Stimulated activated naive CD8-positive, alpha-beta T cell treated with anti-CD3 and anti-CD28 coated beads, Interleukin-15, Interleukin-2, amounts not matched to agents 100 ng/mL and 50 ng/mL, for 24 hours (primary cell): ENCODE measurements at regions not wholly inside any gene's neighbourhood (a gene's known extent, or its start where the extent isn't known, plus 50 kb on each side); places are given as distances from the start of the nearest gene placed in this dataset.
"Not testable (repeated sequence)": the region's sequence is repeated elsewhere in the genome, so short reads cannot be mapped to it uniquely, and the experiment has no call there.

Experiments
- H3K27ac Mint-ChIP-seq: one replicate; pipeline ENCODE4 v1.8.0; 2021; ENCODE audit warnings: mild to moderate bottlenecking, mixed read lengths
- H3K27me3 Mint-ChIP-seq: one replicate; pipeline ENCODE4 v1.8.0; 2021; ENCODE audit warnings: mixed read lengths
- H3K36me3 Mint-ChIP-seq: one replicate; pipeline ENCODE4 v1.8.0; 2021; ENCODE audit warnings: low read depth, mixed read lengths
- H3K4me1 Mint-ChIP-seq: one replicate; pipeline ENCODE4 v1.8.0; 2021; ENCODE audit warnings: low read depth, mixed read lengths
- H3K4me3 Mint-ChIP-seq: one replicate; pipeline ENCODE4 v1.8.0; 2021; ENCODE audit warnings: mild to moderate bottlenecking, mixed read lengths
- H3K9me3 Mint-ChIP-seq: one replicate; pipeline ENCODE4 v1.8.0; 2021; ENCODE audit warnings: mixed read lengths

GRCh38 chr13:24931450-24932251 is 164.3 kb upstream of the PABPC3 start:
- Mint-ChIP-seq H3K4me3 (no peak overlapping the region), H3K4me1 (no peaks in the 10 kb centered on the region), H3K36me3 (no peaks in the 10 kb centered on the region), H3K27ac (no peak overlapping the region), H3K27me3 (peaks cover 41% of the 10 kb centered on the region), H3K9me3 (no peaks in the 10 kb centered on the region)

GRCh38 chr13:24933106-24934023 is 162.6 kb upstream of the PABPC3 start:
- not testable (repeated sequence) for H3K27ac Mint-ChIP-seq, H3K4me3 Mint-ChIP-seq, H3K9me3 Mint-ChIP-seq, H3K36me3 Mint-ChIP-seq, H3K4me1 Mint-ChIP-seq
- peaks cover 51% of the 10 kb centered on the region for H3K27me3 Mint-ChIP-seq

GRCh38 chr13:24934024-24934385 is 161.9 kb upstream of the PABPC3 start:
- not testable (repeated sequence) for H3K4me1 Mint-ChIP-seq, H3K27ac Mint-ChIP-seq, H3K4me3 Mint-ChIP-seq, H3K36me3 Mint-ChIP-seq, H3K9me3 Mint-ChIP-seq
- H3K27me3 Mint-ChIP-seq, result peaks cover 56% of the 10 kb centered on the region

GRCh38 chr13:24938966-24939365 is 157.0 kb upstream of the PABPC3 start:
- no peaks in the 10 kb centered on the region for H3K4me1 Mint-ChIP-seq
- no peaks in the 10 kb centered on the region for H3K36me3 Mint-ChIP-seq
- peaks cover 31% of the 10 kb centered on the region for H3K27me3 Mint-ChIP-seq

GRCh38 chr13:24941023-24941713 is 154.8 kb upstream of the PABPC3 start:
- H3K9me3 Mint-ChIP-seq, H3K27ac Mint-ChIP-seq, H3K36me3 Mint-ChIP-seq, H3K4me3 Mint-ChIP-seq, H3K4me1 Mint-ChIP-seq: not testable (repeated sequence)
- peaks cover 30% of the 10 kb centered on the region for H3K27me3 Mint-ChIP-seq

More at GRCh38 chr13:24938966-24939365, 157.0 kb upstream of the PABPC3 start:
- no peak overlapping the region for H3K27ac Mint-ChIP-seq
- no peaks in the 10 kb centered on the region for H3K9me3 Mint-ChIP-seq
- no peak overlapping the region for H3K4me3 Mint-ChIP-seq

GRCh38 chr13:24943136-24943535 is 152.8 kb upstream of the PABPC3 start:
- Mint-ChIP-seq H3K4me1 (peaks cover 6% of the 10 kb centered on the region), H3K27ac (no peak overlapping the region), H3K4me3 (no peak overlapping the region), H3K27me3 (peaks cover 25% of the 10 kb centered on the region), H3K36me3 (no peaks in the 10 kb centered on the region), H3K9me3 (no peaks in the 10 kb centered on the region)

- H3K9me3 Mint-ChIP-seq, H3K27ac Mint-ChIP-seq, H3K4me3 Mint-ChIP-seq, H3K36me3 Mint-ChIP-seq: not testable (repeated sequence)
- Mint-ChIP-seq H3K27me3 (peaks cover 18% of the 10 kb centered on the region), H3K4me1 (peaks cover 16% of the 10 kb centered on the region)
These were observed 151.9 kb upstream of the PABPC3 start for GRCh38 chr13:24944073-24944472.

- H3K27ac Mint-ChIP-seq, result peak overlapping the region; percentile 59
These were observed 147.0 kb upstream of the PABPC3 start for GRCh38 chr13:24948977-24949376.

GRCh38 chr13:24950611-24951010 is 145.3 kb upstream of the PABPC3 start:
- not testable (repeated sequence) for H3K27me3 Mint-ChIP-seq, H3K36me3 Mint-ChIP-seq, H3K27ac Mint-ChIP-seq, H3K9me3 Mint-ChIP-seq, H3K4me3 Mint-ChIP-seq
- peaks cover 25% of the 10 kb centered on the region for H3K4me1 Mint-ChIP-seq

More at GRCh38 chr13:24948977-24949376, 147.0 kb upstream of the PABPC3 start:
- H3K9me3 Mint-ChIP-seq, H3K4me3 Mint-ChIP-seq, H3K36me3 Mint-ChIP-seq: not testable (repeated sequence)
- Mint-ChIP-seq H3K27me3 (peaks cover 11% of the 10 kb centered on the region), H3K4me1 (peaks cover 25% of the 10 kb centered on the region)

GRCh38 chr13:24967970-24968369 is 128.0 kb upstream of the PABPC3 start:
- not testable (repeated sequence) for H3K9me3 Mint-ChIP-seq, H3K27ac Mint-ChIP-seq, H3K4me1 Mint-ChIP-seq, H3K36me3 Mint-ChIP-seq, H3K4me3 Mint-ChIP-seq
- H3K27me3 Mint-ChIP-seq, result peaks cover 13% of the 10 kb centered on the region

GRCh38 chr13:24968416-24968815 is 127.5 kb upstream of the PABPC3 start:
- H3K36me3 Mint-ChIP-seq, H3K27ac Mint-ChIP-seq, H3K4me3 Mint-ChIP-seq, H3K4me1 Mint-ChIP-seq, H3K9me3 Mint-ChIP-seq: not testable (repeated sequence)
- peaks cover 13% of the 10 kb centered on the region for H3K27me3 Mint-ChIP-seq

GRCh38 chr13:24973102-24973501 is 122.8 kb upstream of the PABPC3 start:
- H3K4me3 Mint-ChIP-seq, H3K27ac Mint-ChIP-seq: not testable (repeated sequence)
- H3K27me3 Mint-ChIP-seq, result peaks cover 27% of the 10 kb centered on the region

GRCh38 chr13:24981181-24981803 is 114.6 kb upstream of the PABPC3 start:
- peaks cover 39% of the 10 kb centered on the region for H3K27me3 Mint-ChIP-seq
- H3K4me3 Mint-ChIP-seq, H3K4me1 Mint-ChIP-seq, H3K36me3 Mint-ChIP-seq, H3K27ac Mint-ChIP-seq, H3K9me3 Mint-ChIP-seq: not testable (repeated sequence)

More at GRCh38 chr13:24973102-24973501, 122.8 kb upstream of the PABPC3 start:
- H3K9me3 Mint-ChIP-seq, H3K36me3 Mint-ChIP-seq, H3K4me1 Mint-ChIP-seq: not testable (repeated sequence)

- H3K27ac Mint-ChIP-seq, result no peak overlapping the region
- H3K36me3 Mint-ChIP-seq, result no peaks in the 10 kb centered on the region
- H3K4me3 Mint-ChIP-seq, result no peak overlapping the region
- no peaks in the 10 kb centered on the region for H3K9me3 Mint-ChIP-seq
- H3K27me3 Mint-ChIP-seq, result peaks cover 43% of the 10 kb centered on the region
- H3K4me1 Mint-ChIP-seq, result no peaks in the 10 kb centered on the region
These were observed 113.5 kb upstream of the PABPC3 start for GRCh38 chr13:24982333-24982999.
